Suppressor macrophage treated with lipopolysaccharide for 1 hour (primary cell): ENCODE measurements at regions not wholly inside any gene's neighbourhood (a gene's known extent, or its start where the extent isn't known, plus 50 kb on each side); places are given as distances from the start of the nearest gene placed in this dataset.

Source experiments
- DNase-seq, 3 donors: peaks; one replicate each; pipeline ENCODE4 v3.0.0-alpha.2; 2020 to 2022

- no peak for DNase-seq
These were observed 195.2 kb downstream of the MDFIC start for GRCh38 chr7:115116773-115117715.

GRCh38 chr7:115113776-115114175, 191.9 kb downstream of the MDFIC start:
- no peak for DNase-seq

- DNase-seq, result no peak
These were observed 191.2 kb downstream of the MDFIC start for GRCh38 chr7:115113131-115113530.

GRCh38 chr7:115110523-115110922, 188.6 kb downstream of the MDFIC start:
- DNase-seq, result no peak

- peak in 2 of 3 donors; percentile 14 to 45 for DNase-seq
These were observed 184.4 kb downstream of the MDFIC start for GRCh38 chr7:115106316-115106715.

GRCh38 chr7:115102738-115103137, 180.8 kb downstream of the MDFIC start:
- DNase-seq, result no peak

- no peak for DNase-seq
These were observed 179.3 kb downstream of the MDFIC start for GRCh38 chr7:115101199-115101598.

GRCh38 chr7:115099906-115100305, 178.0 kb downstream of the MDFIC start:
- DNase-seq, result peak; percentile 7 to 38 (median 23)

GRCh38 chr7:115097175-115097671, 175.3 kb downstream of the MDFIC start:
- peak; percentile 21 to 42 (median 41) for DNase-seq

GRCh38 chr7:115096262-115096661, 174.4 kb downstream of the MDFIC start:
- DNase-seq, result no peak

- no peak for DNase-seq
These were observed 172.3 kb downstream of the MDFIC start for GRCh38 chr7:115094163-115094562.

- no peak for DNase-seq
These were observed 167.0 kb downstream of the MDFIC start for GRCh38 chr7:115088893-115089292.

GRCh38 chr7:115087437-115087836, 165.5 kb downstream of the MDFIC start:
- DNase-seq, result no peak

GRCh38 chr7:115086146-115086841, 164.4 kb downstream of the MDFIC start:
- no peak for DNase-seq

GRCh38 chr7:115085421-115085820, 163.5 kb downstream of the MDFIC start:
- no peak for DNase-seq

- DNase-seq, result no peak
These were observed 162.0 kb downstream of the MDFIC start for GRCh38 chr7:115083935-115084334.

- DNase-seq, result no peak
These were observed 159.9 kb downstream of the MDFIC start for GRCh38 chr7:115081772-115082171.

GRCh38 chr7:115078851-115079250, 157.0 kb downstream of the MDFIC start:
- DNase-seq, result no peak

GRCh38 chr7:115078386-115078785, 156.5 kb downstream of the MDFIC start:
- no peak for DNase-seq

- no peak for DNase-seq
These were observed 148.4 kb downstream of the MDFIC start for GRCh38 chr7:115070311-115070710.
